GM19238 (cell line): ENCODE measurements at regions not wholly inside any gene's neighbourhood (a gene's known extent, or its start where the extent isn't known, plus 50 kb on each side); places are given as distances from the start of the nearest gene placed in this dataset.

Experiments used
- DNase-seq: peaks from one replicate; pipeline ENCODE4 v3.0.0; 2011; ENCODE audit warnings: low spot score; ENCODE audit not compliant: insufficient read length

GRCh38 chr14:98721061-98721460, 550.9 kb downstream of the BCL11B start:
- no peak for DNase-seq

- no peak for DNase-seq
These were observed 547.3 kb downstream of the BCL11B start for GRCh38 chr14:98724734-98725133.

GRCh38 chr14:98725191-98725590, 546.8 kb downstream of the BCL11B start:
- DNase-seq: no peak

GRCh38 chr14:98725676-98726075, 546.3 kb downstream of the BCL11B start:
- DNase-seq: no peak

- DNase-seq: no peak
These were observed 545.2 kb downstream of the BCL11B start for GRCh38 chr14:98726585-98727405.

GRCh38 chr14:98728024-98728423, 544.0 kb downstream of the BCL11B start:
- no peak for DNase-seq

- DNase-seq: no peak
These were observed 543.2 kb downstream of the BCL11B start for GRCh38 chr14:98728836-98729235.

GRCh38 chr14:98731286-98731685, 540.7 kb downstream of the BCL11B start:
- DNase-seq: no peak

- no peak for DNase-seq
These were observed 540.3 kb downstream of the BCL11B start for GRCh38 chr14:98731701-98732100.

GRCh38 chr14:98733536-98733935, 538.5 kb downstream of the BCL11B start:
- DNase-seq: no peak

- no peak for DNase-seq
These were observed 535.2 kb downstream of the BCL11B start for GRCh38 chr14:98736701-98737338.

GRCh38 chr14:98741523-98741922, 530.5 kb downstream of the BCL11B start:
- no peak for DNase-seq

- DNase-seq: no peak
These were observed 530.0 kb downstream of the BCL11B start for GRCh38 chr14:98742001-98742400.

GRCh38 chr14:98743536-98743935, 528.5 kb downstream of the BCL11B start:
- DNase-seq: no peak

- no peak for DNase-seq
These were observed 523.0 kb downstream of the BCL11B start for GRCh38 chr14:98748966-98749365.

GRCh38 chr14:98751110-98751509, 520.9 kb downstream of the BCL11B start:
- no peak for DNase-seq

- DNase-seq: no peak
These were observed 519.3 kb downstream of the BCL11B start for GRCh38 chr14:98752660-98753059.

GRCh38 chr14:98754343-98755020, 517.5 kb downstream of the BCL11B start:
- DNase-seq: no peak

GRCh38 chr14:98756749-98757148, 515.2 kb downstream of the BCL11B start:
- no peak for DNase-seq

- DNase-seq: no peak
These were observed 513.6 kb downstream of the BCL11B start for GRCh38 chr14:98758440-98758839.

- DNase-seq: no peak
These were observed 510.0 kb downstream of the BCL11B start for GRCh38 chr14:98761993-98762392.

- DNase-seq: no peak
These were observed 505.2 kb downstream of the BCL11B start for GRCh38 chr14:98766818-98767217.
